Fibroblast of mammary gland (primary cell): ENCODE measurements at regions not wholly inside any gene's neighbourhood (a gene's known extent, or its start where the extent isn't known, plus 50 kb on each side); places are given as distances from the start of the nearest gene placed in this dataset.

ENCODE experiments used
- DNase-seq: peaks from one replicate; pipeline ENCODE4 v3.0.0-alpha.2; 2010; ENCODE audit warnings: low read depth
- H3K4me3 ChIP-seq: 2 replicates; pipeline ENCODE4 v1.5.1; 2011; ENCODE audit warnings: low read depth, mild to moderate bottlenecking, low read length, moderate library complexity; ENCODE audit not compliant: control insufficient read depth
- TF ChIP-seq, protein P1 (sequence below): conservative IDR thresholded peaks from 2 replicates; pipeline ENCODE4 v1.5.1; 2011; ENCODE audit warnings: low read depth, low read length, inconsistent platforms; ENCODE audit not compliant: control insufficient read depth, insufficient read depth

DNA sequence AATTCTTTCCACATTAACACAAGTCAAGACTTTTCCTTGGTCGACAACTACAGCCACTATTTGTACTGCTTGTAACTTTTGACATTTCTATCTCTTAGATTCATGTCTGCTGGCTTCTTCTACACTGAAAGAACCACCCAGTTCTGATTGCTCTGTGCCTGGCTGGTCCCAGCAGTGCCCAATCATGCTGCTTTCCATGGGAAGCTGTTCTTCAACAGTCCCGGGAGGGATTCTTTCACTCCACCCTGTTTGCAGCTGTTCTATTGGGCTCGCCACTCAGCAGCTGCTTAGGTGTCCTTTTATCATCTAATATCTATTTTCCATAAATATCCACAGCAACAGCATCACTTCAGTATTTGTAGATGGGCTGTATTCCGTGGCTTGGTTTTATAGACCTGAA, 471.1 kb upstream of the SMIM21 start:
- TF ChIP-seq, protein P1, sequence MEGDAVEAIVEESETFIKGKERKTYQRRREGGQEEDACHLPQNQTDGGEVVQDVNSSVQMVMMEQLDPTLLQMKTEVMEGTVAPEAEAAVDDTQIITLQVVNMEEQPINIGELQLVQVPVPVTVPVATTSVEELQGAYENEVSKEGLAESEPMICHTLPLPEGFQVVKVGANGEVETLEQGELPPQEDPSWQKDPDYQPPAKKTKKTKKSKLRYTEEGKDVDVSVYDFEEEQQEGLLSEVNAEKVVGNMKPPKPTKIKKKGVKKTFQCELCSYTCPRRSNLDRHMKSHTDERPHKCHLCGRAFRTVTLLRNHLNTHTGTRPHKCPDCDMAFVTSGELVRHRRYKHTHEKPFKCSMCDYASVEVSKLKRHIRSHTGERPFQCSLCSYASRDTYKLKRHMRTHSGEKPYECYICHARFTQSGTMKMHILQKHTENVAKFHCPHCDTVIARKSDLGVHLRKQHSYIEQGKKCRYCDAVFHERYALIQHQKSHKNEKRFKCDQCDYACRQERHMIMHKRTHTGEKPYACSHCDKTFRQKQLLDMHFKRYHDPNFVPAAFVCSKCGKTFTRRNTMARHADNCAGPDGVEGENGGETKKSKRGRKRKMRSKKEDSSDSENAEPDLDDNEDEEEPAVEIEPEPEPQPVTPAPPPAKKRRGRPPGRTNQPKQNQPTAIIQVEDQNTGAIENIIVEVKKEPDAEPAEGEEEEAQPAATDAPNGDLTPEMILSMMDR, result no peak
- no peak overlapping the region for H3K4me3 ChIP-seq
- no peak for DNase-seq

DNA sequence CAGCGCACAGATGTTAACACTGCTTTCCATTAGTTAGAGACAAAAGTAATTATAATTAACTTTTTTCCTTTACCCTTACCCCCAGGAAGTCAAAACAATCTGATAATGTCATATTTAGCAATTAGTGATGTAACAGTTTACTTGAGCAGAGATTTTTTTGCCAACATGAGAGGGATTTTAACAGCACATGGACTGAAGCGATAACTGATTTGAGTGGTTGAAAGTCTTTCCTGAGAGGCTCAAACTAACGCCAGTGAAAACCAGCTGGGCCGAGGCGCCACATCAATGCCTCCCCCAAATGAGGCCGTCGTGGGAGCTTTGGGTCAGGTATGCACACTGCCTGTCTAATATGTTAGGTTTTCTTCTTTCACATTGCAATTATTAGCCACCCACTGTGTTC, 469.9 kb upstream of the SMIM21 start:
- DNase-seq, result no peak
- TF ChIP-seq, protein P1, result no peak
- no peak overlapping the region for H3K4me3 ChIP-seq

DNA sequence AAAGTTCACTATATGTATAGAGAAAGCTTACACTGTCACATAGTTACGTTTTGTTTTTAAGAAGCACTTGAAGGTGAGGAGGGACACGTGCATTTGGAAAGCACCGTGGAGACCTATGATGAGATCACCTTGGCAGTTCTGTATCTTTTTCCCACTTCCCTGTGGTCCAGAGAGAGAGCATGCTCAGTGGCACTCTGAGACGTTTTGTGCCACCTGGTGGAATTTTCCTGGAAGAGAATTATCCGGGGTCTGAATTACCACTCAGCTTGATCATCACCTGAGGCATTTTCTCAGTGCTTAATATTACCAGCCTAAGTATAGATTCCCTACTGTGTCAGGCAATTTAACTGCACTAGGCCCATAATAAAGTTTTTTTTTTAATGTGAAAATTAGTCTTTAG, 469.4 kb upstream of the SMIM21 start:
- H3K4me3 ChIP-seq, result no peak overlapping the region
- TF ChIP-seq, protein P1, result no peak
- DNase-seq, result no peak

DNA sequence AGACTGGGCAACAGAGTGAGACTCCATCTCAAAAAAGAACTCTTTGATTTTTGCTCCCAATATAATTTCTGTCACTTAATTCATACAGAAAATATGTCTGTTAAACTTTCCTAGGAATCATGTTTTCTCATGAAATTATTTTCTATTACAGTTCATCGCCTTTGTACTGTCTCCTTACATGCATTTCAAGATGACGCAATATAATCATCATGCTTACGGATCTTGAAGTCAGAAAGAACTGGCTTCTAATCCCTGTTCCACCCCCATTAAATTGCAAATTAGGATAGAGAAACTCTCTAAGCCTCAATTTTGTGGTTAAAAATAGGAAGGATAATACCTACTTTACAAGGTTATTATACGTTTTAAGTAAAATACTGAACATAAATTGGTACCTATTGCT, 467.6 kb upstream of the SMIM21 start:
- TF ChIP-seq, protein P1, result no peak
- no peak for DNase-seq
- H3K4me3 ChIP-seq, result no peak overlapping the region

DNA sequence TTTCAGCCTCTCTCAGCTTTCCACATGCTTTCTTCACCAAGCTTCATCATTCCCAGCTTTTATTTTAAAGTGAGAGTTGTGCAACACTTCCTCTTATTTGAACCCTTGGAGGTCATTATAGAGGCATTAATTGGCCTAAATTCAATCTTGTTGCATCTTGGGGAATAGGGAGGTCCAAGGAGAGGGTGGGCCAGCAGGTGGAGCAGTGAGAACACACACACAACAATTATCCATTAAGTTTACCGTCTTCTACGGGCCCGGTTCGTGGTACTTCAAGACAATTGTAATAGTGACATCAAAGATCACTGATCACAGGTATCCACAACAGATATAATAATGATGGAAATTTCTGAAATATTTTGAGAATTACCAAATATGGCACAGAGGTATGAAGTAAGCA, 457.2 kb upstream of the SMIM21 start:
- no peak overlapping the region for H3K4me3 ChIP-seq
- TF ChIP-seq, protein P1, result no peak
- DNase-seq, result no peak

DNA sequence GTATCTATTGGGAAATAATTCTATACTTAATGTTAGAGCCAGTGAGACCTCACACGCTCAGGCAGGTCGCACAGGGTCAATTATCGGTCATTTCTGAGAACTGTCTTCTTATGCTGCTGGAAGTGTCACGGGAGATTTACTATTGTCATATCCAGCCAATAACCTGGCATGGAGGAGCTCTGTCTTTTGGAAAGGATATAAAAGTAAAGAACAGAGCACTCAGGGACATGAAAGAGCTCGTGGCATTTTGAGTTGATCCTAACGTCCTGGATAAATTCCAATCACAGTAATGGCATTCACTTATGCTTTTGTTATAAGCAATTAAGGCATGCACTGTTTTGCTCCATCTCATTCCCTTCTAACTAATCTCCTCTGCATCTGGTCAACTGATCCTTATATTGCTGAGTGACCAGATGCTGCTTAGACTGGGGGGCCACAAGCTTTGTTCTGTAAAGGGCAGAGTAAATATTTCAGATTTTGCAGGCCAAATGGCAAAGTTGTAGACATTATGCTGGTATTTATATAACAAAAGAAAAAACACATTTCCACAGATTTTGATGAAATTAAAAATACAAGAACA, 453.5 kb upstream of the SMIM21 start:
- H3K4me3 ChIP-seq, result no peak overlapping the region
- TF ChIP-seq, protein P1, result no peak
- DNase-seq, result no peak

DNA sequence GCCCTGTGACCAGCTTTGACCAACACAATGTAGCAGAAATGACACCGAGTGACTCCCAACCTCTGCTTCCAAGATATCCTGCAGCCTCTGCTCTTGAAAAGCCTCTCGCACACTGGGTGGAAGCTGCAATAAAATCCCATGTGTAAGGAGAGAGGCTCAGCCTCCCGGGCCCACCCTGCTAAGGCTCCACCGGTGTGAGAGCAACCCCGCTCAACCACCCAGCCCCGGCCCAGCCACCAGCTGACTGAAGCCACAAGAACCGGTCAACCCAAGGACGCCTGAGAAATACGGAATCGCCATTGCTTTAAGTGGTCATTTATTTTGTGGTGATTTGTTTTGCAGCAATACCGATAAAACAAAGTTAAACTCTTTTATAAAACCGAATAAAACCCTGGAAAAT, 452.8 kb upstream of the SMIM21 start:
- H3K4me3 ChIP-seq, result no peak overlapping the region
- TF ChIP-seq, protein P1, result no peak
- no peak for DNase-seq
